Kidney (tissue), 13 donors: ENCODE measurements at regions not wholly inside any gene's neighbourhood (a gene's known extent, or its start where the extent isn't known, plus 50 kb on each side); places are given as distances from the start of the nearest gene placed in this dataset.

ENCODE experiments used
- DNase-seq, 5 donors: peaks; one replicate each; pipeline ENCODE4 v3.0.0-alpha.2; 2013 to 2020
- FAIRE-seq: peaks from 2 replicates; lab custom pipeline; 2012; peaks lifted over from hg19 to GRCh38; lab: Jason Lieb, UNC
- H3K27ac ChIP-seq, 2 donors: one replicate each; pipeline ENCODE4 v1.7.0; 2013; ENCODE audit warnings: low read depth in 2 of 2, low read length in 2 of 2, inconsistent platforms in 1 of 2
- H3K27me3 ChIP-seq: one replicate; pipeline ENCODE4 v1.7.1; 2013; ENCODE audit warnings: low read length, inconsistent platforms; ENCODE audit not compliant: control insufficient read depth, insufficient read depth
- H3K36me3 ChIP-seq, 3 donors: one replicate each; pipeline versions ENCODE4 v1.7.0 to v1.7.1; 2013; ENCODE audit warnings: low read length in 3 of 3, control low read depth in 1 of 3, inconsistent platforms in 1 of 3; ENCODE audit not compliant: insufficient read depth in 3 of 3, control insufficient read depth in 2 of 3
- H3K4me1 ChIP-seq, 3 donors: one replicate each; pipeline versions ENCODE4 v1.7.0 to v1.7.1; 2013; ENCODE audit warnings: low read length in 3 of 3, inconsistent platforms in 1 of 3, low read depth in 1 of 3; ENCODE audit not compliant: control insufficient read depth in 2 of 3, insufficient read depth in 2 of 3
- H3K4me3 ChIP-seq, 3 donors: one replicate each; pipeline versions ENCODE4 v1.7.0 to v1.8.1; 2013; ENCODE audit warnings: low read length in 3 of 3, control low read depth in 1 of 3, inconsistent platforms in 1 of 3
- H3K9ac ChIP-seq, 3 donors: one replicate each; pipeline versions ENCODE4 v1.7.0 to v1.7.1; 2013; ENCODE audit warnings: low read length in 3 of 3, control low read depth in 1 of 3, inconsistent platforms in 1 of 3
- H3K9me3 ChIP-seq, 3 donors: one replicate each; pipeline versions ENCODE4 v1.7.0 to v1.7.1; 2013; ENCODE audit warnings: low read length in 3 of 3, control low read depth in 1 of 3, inconsistent platforms in 1 of 3; ENCODE audit not compliant: control insufficient read depth in 2 of 3, insufficient read depth in 1 of 3
- CTCF ChIP-seq: IDR thresholded peaks from 3 replicates; pipeline ENCODE4 v1.5.1; 2012; ENCODE audit warnings: mild to moderate bottlenecking, moderate library complexity, borderline replicate concordance; ENCODE audit not compliant: insufficient read depth; ENCODE audit errors: extremely low read depth
- intact Hi-C: fragments of 100-400 bp; cut with DNase I; formaldehyde crosslinking; loops from one replicate; pipeline ENCODE4 v1.11.1; 2022
- donor health status: control.
- donor health status: control.
- donor health status: control.
- donor health status: control.
- donor health status: control.
- donor health status: DM: yes; HTN: yes; CAD: no.
- donor health status: Normal renal cell carcinoma (clear cell type).

- no peaks in the 10 kb centered on the region for H3K4me1 ChIP-seq
- H3K27me3 ChIP-seq: no peaks in the 10 kb centered on the region
- no peak overlapping the region for H3K27ac ChIP-seq
- no peak for FAIRE-seq
- H3K9me3 ChIP-seq: peaks cover 0 to 4% (median 0%) of the 10 kb centered on the region in 3 donors
- TF ChIP-seq CTCF: no peak
- no peak overlapping the region for H3K4me3 ChIP-seq
- no peaks in the 10 kb centered on the region for H3K36me3 ChIP-seq
- intact Hi-C loops: no loop called here
- H3K9ac ChIP-seq: no peak overlapping the region
- no peak for DNase-seq
Observed at GRCh38 chr16:55252577-55252976, 71.4 kb upstream of the IRX6 start.

- no peak for DNase-seq
- intact Hi-C loops: no loop called here
Observed at GRCh38 chr16:55253987-55254386, 70.0 kb upstream of the IRX6 start.

GRCh38 chr16:55255733-55256282 is 68.2 kb upstream of the IRX6 start:
- no peaks in the 10 kb centered on the region for H3K36me3 ChIP-seq

More at GRCh38 chr16:55253987-55254386, 70.0 kb upstream of the IRX6 start:
- Histone ChIP-seq H3K4me1 (no peaks in the 10 kb centered on the region), H3K27ac (no peak overlapping the region), H3K27me3 (no peaks in the 10 kb centered on the region), H3K4me3 (no peak overlapping the region), H3K9ac (no peak overlapping the region), H3K36me3 (no peaks in the 10 kb centered on the region), H3K9me3 (peaks cover 0 to 4% (median 0%) of the 10 kb centered on the region in 3 donors)
- FAIRE-seq: no peak
- TF ChIP-seq CTCF: no peak

More at GRCh38 chr16:55255733-55256282, 68.2 kb upstream of the IRX6 start:
- Histone ChIP-seq H3K27ac (no peak overlapping the region), H3K27me3 (no peaks in the 10 kb centered on the region), H3K4me1 (no peaks in the 10 kb centered on the region), H3K4me3 (no peak overlapping the region), H3K9ac (no peak overlapping the region), H3K9me3 (peaks cover 0 to 4% (median 0%) of the 10 kb centered on the region in 3 donors)
- intact Hi-C loops: no loop called here
- FAIRE-seq (no peak), DNase-seq (no peak)
- TF ChIP-seq CTCF: no peak
